ENCODE measurements at regions not wholly inside any gene's neighbourhood (a gene's known extent, or its start where the extent isn't known, plus 50 kb on each side); places are given as distances from the start of the nearest gene placed in this dataset.
"Not testable (repeated sequence)": the region's sequence is repeated elsewhere in the genome, so short reads cannot be mapped to it uniquely, and the experiment has no call there.

DNA sequence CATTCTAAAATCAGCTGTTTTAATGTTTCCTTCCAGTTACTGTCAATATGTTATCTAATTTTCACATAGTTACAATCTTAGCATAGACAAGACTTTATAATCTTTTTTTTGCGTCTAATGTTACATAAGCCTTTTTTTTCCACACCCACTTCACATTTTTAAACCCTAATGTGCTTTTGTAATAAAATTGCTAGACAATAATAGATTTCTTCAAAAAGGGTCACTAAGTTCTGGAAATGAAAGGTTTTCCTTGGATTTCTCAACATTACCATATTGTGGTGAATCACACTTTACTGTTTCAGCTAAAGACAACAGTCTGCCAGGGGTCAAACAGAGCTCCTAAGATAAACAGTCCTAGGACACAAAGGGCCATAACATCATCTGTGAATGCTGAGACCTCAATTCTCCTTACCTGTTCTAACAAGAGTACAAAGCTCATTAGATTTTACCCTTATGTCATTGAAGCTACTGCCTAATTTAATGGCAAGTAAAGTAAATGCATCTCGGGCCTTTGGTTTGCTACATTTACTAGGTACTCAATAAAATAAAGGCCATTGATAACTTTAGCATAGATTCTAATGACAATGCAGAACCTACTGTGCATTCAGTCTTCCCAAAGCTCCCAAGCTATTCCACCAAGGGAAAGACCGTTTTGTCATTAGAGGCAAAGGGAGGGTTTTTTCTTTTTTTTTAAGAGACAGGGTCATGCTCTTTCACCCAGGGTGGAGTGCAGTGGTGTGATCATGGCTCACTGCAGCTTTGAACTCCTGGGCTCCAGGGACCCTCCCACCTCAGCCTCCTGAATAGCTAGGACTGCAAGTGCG lies 111.2 kb upstream of the SLC38A2 start:
- H3K4me3 ChIP-seq (ENCODE audit: low read length): no peak overlapping the region
- DNase-seq (ENCODE audit: low read depth): peak; percentile 49
- TF ChIP-seq, protein P1, sequence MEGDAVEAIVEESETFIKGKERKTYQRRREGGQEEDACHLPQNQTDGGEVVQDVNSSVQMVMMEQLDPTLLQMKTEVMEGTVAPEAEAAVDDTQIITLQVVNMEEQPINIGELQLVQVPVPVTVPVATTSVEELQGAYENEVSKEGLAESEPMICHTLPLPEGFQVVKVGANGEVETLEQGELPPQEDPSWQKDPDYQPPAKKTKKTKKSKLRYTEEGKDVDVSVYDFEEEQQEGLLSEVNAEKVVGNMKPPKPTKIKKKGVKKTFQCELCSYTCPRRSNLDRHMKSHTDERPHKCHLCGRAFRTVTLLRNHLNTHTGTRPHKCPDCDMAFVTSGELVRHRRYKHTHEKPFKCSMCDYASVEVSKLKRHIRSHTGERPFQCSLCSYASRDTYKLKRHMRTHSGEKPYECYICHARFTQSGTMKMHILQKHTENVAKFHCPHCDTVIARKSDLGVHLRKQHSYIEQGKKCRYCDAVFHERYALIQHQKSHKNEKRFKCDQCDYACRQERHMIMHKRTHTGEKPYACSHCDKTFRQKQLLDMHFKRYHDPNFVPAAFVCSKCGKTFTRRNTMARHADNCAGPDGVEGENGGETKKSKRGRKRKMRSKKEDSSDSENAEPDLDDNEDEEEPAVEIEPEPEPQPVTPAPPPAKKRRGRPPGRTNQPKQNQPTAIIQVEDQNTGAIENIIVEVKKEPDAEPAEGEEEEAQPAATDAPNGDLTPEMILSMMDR (IDR thresholded peaks at IDR 0.05; ENCODE audit: insufficient read depth, low read depth, low read length, missing control alignments): no peak

- DNase-seq (ENCODE audit: low read depth): no peak
- TF ChIP-seq, protein P1 (IDR thresholded peaks at IDR 0.05; ENCODE audit: insufficient read depth, low read depth, low read length, missing control alignments): no peak
- no peak overlapping the region for H3K4me3 ChIP-seq (ENCODE audit: low read length)
Measured at GRCh38 chr12:46480724-46481123, 108.2 kb upstream of the SLC38A2 start.

DNA sequence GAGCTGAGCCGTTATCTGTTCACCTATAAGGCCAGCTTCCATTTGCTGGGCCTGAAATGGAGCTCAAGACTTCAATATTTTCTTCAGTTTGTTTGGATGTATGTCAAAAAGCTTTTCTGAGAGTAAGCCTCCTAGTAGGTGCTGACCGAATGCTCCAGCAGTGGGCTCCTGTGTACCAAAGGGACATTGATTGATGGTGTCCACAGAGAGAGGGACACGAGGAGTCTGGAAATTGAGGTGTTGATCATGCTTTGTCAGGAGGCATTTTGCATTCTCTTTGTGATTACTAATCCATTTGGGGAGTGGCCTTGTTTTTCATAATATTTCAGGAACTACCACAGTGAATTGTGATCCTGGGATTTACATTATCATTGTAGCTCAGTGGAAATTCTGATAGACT lies 107.7 kb upstream of the SLC38A2 start:
- H3K4me3 ChIP-seq (ENCODE audit: low read length): no peak overlapping the region
- TF ChIP-seq, protein P1 (IDR thresholded peaks at IDR 0.05; ENCODE audit: insufficient read depth, low read depth, low read length, missing control alignments): no peak

GRCh38 chr12:46478123-46478522 lies 105.5 kb upstream of the SLC38A2 start:
- no peak for DNase-seq (ENCODE audit: low read depth)
- no peak overlapping the region for H3K4me3 ChIP-seq (ENCODE audit: low read length)
- TF ChIP-seq, protein P1 (IDR thresholded peaks at IDR 0.05; ENCODE audit: insufficient read depth, low read depth, low read length, missing control alignments): no peak

More for the DNA sequence above, 107.7 kb upstream of the SLC38A2 start:
- peak; percentile 43 for DNase-seq (ENCODE audit: low read depth)

- DNase-seq (ENCODE audit: low read depth): no peak
- no peak overlapping the region for H3K4me3 ChIP-seq (ENCODE audit: low read length)
- TF ChIP-seq, protein P1 (IDR thresholded peaks at IDR 0.05; ENCODE audit: insufficient read depth, low read depth, low read length, missing control alignments): no peak
Measured at GRCh38 chr12:46477541-46477940, 105.0 kb upstream of the SLC38A2 start.

DNA sequence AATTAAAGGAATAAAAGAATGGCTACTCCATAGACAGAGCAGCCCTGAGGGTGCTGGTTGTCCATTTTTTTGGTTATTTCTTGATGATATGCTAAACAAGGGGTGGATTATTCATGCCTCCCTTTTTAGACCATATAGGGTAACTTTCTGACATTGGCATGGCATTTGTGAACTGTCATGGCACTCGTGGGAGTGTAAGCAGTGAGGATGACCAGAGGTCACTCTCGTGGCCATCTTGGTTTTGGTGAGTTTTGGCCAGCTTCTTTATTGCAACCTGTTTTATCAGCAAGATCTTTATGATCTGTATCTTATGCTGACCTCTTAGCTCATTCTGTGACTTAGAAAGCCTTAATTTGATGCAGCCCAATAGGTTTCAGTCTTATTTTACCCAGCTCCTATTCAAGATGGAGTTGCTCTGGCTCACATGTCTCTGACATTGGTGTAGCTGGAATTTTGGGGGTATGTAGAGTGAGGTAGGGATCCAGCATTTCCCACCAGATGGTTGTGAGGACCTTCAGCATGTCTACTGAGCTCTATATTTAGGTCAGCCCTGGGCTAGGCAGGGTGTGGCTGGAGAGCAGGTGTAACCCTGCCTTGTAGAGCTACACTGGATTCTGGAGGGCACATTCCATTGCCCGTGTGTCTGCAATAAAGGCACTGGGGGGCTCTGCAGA lies 103.5 kb upstream of the SLC38A2 start:
- H3K4me3 ChIP-seq (ENCODE audit: low read length): no peak overlapping the region
- TF ChIP-seq, protein P1 (IDR thresholded peaks at IDR 0.05; ENCODE audit: insufficient read depth, low read depth, low read length, missing control alignments): no peak
- no peak for DNase-seq (ENCODE audit: low read depth)

GRCh38 chr12:46474385-46474784 lies 101.8 kb upstream of the SLC38A2 start:
- not testable (repeated sequence) for DNase-seq (ENCODE audit: low read depth); H3K4me3 ChIP-seq (ENCODE audit: low read length)

All from epithelial cell of esophagus (primary cell).